HG03520 (cell line): ENCODE measurements at regions not wholly inside any gene's neighbourhood (a gene's known extent, or its start where the extent isn't known, plus 50 kb on each side); places are given as distances from the start of the nearest gene placed in this dataset.
A peak's percentile ranks its signal among the peaks of the same experiment; 100 is the strongest.

Source experiments
- ATAC-seq: cut with Tn5 transposase; IDR thresholded peaks from one replicate; pipeline ENCODE4 v1.9.1; 2021; ENCODE audit warnings: mild to moderate bottlenecking, moderate library complexity; ENCODE audit not compliant: unreplicated experiment

DNA sequence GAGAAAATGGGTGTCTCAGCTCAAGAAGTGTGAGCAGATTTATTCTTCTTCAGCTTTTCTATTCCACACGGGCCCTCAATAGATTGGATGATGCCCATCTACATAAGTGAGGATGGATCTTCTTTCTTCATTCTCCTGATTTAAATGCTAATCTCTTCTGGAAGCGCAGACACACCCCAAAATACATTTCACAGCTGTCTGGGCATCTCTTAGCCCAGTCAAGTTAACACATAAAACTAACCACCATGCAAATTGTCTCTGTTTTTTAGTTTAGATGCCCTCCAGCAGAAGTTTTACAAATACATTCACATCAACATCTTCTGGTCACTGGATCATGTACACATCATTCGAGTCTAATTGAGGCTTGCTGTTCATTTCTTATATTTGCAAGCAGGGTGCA is 249.0 kb upstream of the VCX3A start:
- ATAC-seq = no peak

DNA sequence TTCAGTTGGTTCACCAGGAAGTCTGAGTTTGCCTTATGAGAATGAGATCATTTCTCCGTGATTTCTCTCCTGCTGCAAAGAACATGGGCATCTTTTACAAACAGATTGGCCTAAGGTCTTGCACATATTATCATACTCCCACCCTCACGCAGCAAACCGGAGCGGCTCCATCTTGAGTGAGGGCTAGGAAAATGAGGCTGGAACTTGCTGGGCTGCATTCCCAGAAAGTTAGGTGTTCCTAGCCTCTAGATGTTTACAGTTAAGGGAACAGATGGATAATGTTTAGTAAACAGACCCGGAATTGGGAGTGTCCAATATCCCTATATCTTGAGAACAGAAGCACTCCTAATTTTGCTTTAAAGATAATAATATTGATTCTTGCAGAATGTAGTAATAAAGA is 247.9 kb upstream of the VCX3A start:
- no peak for ATAC-seq

DNA sequence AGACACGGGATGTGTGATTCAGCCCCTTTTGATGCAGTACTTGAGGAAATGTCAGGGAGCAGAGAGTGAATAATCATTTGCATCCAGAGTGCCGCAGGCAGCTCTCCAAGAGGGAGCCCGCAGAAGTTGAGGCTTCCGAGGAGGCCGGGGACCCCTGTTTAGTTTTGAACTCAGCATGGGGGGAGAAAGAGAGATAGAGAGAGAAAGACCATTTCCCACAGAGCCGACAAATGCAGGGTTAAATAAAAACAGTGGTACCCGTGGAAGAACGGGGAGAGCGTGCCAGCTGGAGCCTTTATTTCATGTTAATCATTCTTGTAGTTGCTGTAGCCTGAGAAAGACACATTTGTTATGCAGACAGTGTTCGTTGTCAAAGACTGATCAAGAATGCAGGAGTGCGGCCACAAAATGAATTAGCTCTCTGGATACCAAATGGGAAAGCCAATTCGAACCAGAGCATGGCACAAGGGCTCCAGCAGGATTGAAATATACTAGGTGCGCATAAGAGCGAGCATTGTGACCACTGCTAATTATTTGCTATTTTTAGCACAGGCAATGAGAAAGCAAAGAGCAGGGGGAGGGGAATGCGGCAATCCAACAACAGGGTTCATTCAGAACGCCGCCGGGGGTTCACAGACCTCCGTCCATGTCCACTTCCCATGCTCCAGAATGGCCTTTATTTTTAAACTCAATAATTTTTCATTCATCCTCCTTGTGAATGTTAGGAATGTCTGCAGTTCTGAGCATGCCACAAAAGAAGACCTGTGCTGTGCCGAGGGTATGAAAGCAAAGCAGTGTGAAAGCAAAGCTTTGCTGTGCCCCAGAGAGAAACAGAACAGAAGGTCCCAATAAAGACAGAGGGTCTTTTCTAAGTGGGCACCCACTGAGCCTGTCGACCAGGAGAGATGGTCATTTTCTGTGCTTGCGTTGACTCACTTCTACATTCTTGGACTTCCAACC is 243.9 kb upstream of the VCX3A start:
- no peak for ATAC-seq

DNA sequence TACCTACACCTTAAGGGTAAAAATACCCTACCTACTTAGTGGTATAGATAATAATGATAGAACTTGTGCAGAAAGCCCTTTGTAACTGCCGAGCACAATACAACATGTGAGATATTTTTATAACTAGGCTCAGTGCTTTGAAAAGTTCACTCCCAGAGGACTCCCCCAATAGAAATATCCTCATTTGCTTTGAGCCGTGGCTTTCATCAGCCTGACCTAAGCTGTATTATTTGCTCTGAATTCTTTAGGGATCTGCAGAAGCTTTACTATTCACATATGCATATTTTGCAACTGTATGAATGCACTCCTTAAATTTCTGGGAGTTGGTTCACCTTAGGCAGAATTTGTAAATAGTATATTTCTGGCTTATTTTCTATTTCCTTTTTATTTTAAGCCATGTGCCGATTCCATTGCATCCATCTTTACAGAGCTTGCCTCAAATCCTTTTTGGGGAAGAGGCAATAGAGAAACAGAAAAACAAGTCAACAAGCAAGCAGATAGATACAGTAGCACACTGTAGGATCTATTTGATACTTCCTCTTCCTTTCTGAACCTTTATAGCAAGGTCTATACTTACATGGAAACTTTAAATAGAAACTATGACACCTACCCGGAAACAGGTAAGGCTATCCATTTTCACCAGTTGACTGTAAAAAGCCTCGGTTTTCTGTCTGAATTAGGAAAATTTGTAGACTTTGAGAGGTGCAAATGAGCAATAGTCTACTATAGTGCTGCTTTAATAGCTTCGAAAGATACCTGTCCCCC is 242.5 kb upstream of the VCX3A start:
- ATAC-seq = peak; percentile 80

DNA sequence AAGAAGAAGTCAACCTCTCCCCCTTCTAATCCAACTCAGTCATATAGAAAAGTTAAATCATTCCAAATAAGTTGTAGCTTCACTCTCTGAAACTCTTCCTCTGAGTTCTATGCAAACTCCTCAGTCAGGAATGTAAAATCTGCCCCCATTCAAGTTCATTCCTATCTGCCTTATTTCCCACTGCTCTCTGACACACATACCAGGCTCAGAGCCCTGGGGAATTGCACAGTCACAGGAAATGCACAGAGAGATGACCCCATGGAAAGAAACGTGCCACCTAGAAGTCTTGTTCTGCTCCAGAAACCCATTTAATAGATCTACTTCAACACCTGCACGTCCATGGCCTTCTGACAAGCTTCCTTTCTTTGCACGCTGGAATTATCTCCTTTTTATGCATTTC is 236.0 kb upstream of the VCX3A start:
- ATAC-seq = no peak

DNA sequence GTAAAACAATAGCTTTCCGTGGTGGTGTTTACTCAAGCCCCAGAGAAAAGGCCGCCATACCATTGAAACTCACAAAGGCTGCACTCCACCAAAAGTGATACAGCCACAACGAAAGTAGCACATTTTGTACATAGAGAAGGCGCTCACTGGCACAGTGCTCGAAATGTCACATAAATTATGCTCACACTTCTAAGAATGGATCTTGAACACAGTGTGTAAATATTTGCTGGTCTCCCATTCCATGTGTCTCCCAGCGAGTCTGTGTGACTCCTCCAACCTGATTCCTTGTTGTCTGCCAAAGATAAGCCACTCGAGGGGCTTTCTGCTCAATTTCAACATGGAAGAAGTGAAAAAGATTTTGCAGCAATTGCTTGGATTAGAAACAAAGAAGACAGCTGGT is 234.0 kb upstream of the VCX3A start:
- ATAC-seq = no peak

DNA sequence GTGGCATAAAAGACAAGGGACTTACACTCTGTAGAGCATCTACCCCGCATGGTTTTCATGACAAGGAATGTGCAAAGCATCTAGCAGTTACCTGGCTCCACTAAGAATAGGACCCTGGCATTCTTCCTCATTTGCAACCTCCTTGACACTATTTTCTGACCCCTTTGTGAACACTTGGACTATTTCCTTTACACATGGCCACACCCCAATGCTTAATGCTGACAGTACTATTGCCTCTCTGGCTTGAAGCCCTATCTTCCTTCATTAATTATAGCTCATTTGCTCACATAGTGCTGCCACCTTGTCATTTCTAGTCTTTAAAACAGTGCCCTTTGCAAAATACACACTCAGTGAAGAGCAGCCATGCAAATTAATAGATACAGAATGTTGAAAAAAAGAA is 226.3 kb upstream of the VCX3A start:
- no peak for ATAC-seq

DNA sequence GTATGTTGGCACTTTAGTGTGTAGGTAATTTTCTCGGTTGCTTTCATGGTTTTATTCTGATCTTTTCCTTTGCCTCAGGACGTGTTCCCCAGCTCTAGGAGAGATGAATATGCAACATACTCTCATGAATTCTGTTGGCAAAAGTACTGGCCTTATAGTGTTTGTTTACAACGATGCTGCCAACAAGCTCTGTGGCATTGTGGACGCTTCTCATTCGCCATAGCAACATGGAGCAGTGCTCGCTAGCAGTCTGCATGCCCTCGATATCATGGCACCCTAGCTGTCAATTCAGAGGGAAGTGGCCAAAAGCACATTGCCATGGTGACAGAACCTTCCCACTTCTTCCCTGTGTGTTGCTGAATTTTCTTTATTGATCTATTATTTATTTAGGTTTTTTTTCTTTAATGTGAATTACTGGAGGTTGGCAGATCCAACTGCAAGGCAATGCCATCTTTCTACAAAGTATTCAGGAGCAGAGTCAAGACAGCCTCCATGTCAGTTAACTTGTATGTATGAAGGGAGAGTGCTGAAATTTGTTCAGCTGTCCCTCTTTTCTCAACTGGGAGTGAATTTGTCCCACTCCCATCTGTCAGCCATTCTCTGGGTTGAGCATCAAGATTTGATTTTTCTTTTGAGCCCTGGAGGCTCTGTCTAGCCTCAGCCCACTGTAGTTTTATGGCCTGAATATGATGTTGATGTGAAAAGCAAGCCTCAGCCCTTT is 224.9 kb upstream of the VCX3A start:
- no peak for ATAC-seq

DNA sequence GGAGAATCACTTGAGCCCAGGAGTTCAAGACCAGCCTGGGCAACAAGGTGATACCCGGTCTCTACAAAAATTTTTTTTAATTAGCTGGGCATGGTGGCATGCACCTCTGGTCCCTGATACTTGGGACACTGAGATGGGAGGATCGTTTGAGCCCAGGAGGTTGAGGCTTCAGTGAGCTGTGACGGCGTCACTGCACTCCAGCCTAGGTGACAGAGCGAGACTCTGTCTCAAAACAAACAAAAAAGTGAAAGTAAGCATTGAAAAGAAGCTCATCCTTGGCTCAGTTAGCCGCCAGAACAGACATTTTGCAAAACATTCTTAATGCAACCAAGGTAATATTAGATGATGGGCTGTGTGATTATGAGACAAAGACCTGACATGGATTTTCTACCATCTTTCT is 223.3 kb upstream of the VCX3A start:
- no peak for ATAC-seq

DNA sequence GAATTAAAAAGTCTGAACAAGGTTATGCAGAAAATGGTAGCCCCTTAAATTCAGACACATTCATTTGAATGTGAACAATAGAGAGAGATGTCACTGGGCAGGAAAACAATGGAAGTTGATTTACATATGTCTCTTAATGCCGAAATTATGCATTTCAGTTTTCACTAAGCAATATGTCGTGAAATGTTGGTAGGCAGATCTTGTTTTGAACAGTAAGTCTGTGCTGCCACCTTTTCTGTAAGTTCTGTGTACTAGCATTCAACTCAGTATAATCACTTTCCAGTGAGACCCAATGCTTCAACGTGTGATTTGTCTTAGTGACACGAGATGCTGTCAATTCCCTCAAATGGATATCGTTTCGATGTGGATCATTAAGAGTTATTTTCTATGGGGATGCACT is 222.7 kb upstream of the VCX3A start:
- no peak for ATAC-seq

DNA sequence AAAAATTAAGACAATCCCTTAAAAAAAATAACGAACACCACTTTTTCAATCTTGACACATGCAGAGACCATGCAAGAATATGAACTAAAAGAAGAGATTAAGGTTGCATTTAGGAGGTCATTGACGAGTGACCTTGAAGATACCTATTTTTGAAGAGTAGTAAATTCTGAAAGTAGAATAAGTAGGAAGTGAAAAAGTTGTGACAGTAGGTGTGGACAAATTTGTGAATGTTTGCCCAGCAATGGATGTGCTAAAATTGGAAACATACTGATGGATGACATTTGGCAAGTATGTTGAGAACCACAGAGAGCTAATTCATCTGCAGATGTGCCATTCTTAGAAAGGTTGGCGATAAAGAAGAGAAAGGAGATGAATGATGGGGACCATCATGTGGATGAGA is 213.7 kb upstream of the VCX3A start:
- no peak for ATAC-seq

DNA sequence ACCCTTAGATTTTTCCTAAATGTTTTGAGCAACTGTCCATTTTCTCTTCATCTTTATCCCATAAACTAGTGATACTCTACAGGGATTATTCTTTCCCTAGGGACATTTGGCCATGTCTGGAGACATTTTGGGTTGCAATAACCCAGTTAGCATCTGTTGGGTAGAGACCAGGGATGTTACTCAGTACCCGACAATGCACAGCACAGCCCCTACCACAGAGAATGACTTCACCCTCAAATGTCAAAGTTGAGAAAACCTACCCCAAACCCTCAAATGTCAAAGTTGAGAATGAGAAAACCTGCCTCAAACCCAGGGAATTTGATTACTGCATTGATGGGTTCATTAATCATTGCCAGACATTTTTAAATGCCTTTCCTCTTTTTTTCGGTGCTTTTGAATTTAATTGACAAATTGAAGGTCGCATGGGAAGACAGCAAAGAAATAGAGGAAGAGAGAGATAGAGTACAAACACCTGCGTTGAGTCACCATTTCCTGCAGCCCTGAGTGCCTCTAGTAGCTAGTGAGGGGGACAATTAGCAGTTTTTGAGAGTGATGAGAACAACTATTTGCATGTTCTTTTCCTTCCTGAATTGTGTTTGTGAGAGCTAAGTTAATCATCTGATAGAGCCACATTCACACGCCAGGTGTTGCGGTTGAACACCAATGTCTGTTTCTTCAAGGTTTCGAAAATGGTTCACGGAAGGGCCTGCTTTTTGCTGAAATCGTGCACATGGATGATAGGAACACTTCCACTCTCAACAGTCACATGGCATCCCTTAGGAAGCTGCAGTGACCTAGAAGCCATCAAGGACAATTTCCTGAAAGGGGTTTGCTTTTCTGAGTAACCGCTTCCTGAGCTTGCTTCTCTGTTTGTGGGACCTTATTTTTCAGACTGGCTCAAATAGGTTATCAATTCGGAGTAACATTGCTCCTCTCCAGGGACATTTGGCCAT is 203.9 kb upstream of the VCX3A start:
- peak; percentile 97 for ATAC-seq

DNA sequence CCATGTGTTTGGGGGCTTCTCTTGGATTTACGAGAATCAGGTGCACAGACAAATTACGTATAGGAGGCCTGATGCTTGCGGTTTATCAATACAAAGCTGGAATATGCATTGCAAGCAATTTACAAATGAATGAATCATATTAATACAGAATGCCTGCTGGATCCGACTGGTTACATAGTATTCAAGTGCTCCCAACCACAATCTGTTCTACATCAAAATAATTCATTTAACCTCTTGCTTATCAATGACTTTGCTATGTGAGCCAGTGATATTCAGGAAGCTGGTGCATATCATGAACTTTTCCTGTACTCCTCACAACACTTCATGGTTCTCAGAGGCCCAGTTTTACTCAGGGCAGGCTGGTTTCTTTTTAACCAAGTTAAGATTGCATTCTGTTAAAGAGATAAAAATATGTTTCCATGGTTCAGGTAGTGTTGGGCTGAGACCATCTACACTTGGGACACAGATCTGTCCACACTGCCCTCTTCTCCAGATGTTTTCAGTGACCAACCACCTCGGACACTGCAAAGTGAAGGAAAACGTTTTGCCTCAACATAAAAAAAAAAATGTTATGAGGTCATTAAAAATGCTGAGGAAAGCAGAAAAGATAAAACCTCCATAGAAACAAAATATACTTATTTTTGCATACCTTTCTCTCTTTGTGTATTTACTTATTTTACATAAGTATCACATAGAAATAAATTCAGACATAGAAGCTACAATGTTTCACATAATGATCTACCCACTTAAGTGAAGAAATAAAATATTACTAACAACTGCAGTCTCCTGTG is 200.1 kb upstream of the VCX3A start:
- no peak for ATAC-seq

DNA sequence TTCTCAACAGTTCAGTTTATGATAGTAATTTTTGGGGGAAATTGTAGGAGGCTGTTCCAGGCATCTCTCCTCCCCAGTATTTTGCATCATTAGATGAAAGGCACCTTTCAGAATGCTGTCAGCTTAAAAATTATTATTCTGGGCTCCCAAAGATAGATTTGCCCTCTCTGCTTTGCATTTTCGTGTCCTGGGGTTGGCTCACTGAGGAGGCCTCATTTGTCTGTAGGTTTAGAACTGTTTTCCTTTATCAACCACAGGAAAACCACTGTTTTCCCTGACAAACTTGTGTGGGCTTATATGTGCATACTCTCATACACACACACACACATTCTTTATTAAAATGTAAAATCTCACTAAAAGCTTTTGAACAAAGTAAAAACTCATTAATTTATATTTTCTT is 197.2 kb upstream of the VCX3A start:
- ATAC-seq = no peak

DNA sequence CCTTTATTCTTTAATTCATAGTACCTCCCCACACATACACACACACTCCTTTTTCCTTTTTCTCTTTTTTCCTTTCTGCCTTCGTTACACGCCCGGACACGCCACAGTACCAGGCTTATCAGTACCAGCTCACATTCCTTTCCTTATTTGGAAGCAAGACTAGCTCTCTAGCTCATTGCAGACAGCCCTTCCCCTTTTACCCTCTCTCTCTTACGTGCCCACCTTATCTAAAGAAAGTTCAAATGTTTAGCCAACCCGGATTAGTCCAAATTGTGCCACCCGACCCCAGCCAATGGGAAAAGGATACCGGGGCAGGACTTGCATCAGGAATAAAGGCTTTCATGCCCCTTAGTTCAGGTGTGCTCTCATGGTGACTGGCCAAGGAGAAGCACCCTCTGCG is 194.7 kb upstream of the VCX3A start:
- no peak for ATAC-seq

DNA sequence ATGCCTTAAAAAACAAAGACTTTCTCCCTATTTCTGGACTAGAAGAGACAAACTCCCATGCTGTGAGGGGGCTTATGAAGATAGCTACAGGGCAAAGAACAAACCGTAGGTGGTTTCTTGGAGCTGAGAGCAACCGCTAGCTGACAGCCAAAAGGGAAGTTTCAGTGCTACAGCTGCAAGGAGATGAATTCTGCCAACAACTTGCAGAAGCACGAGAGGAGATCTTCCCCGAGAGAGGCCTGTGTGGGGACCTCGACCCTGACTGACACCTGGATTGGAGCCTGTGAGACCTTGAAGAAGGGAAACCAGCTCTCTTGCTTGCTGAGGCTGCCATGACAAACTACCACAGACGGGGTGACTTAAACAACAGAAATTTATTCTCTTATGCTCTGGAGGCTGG is 183.8 kb upstream of the VCX3A start:
- ATAC-seq = no peak

DNA sequence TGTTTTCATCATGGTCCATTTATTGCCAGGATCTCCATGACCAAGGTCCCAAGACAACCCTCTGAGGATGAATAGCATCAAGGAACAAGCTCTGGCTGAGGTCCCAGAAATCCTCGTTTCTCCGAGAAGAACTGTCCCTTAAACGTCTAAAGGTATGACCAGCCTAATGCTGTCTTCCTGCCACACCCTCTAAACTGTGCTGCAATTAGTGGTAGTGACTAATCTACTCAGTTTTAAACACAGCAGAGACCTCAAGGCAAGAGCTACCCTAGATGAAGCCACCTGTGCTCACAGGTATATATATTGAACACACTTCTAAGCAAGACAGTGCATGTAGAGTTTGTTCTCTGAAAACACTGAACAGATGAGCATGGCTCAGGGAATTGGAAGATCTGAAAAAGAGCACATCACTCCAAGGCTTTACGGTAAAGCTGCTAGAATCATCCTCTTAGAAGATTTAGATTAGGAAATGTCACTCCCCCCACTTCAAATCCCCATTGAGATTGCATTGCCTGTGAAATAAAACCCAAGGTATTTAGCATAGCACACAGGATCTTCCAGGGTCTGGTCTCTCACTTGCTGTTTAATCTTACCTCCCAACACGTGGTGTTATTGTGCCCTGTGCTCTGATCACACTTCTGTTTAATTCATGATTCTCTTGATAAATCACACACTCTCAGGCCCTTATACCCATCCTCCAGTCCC is 173.9 kb upstream of the VCX3A start:
- ATAC-seq = no peak

DNA sequence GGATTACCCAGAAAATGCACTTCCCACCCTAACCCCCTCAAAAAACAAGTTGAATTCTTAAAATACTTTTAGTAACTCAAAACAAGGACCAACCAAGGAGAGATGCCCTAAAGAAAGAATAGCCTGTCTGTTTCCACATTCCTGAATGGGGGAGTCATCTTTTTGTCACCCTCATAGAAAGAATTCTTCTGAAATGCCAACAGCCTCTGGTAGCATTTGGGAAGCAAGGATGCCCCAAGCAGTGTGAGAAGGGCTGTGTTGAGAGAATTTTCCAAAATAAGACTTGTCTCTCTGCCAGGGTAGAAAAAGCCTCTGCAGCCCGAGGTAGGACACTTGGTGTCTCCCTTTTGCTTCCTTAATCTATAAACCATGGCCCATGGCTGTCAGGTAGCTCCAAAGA is 173.1 kb upstream of the VCX3A start:
- no peak for ATAC-seq

DNA sequence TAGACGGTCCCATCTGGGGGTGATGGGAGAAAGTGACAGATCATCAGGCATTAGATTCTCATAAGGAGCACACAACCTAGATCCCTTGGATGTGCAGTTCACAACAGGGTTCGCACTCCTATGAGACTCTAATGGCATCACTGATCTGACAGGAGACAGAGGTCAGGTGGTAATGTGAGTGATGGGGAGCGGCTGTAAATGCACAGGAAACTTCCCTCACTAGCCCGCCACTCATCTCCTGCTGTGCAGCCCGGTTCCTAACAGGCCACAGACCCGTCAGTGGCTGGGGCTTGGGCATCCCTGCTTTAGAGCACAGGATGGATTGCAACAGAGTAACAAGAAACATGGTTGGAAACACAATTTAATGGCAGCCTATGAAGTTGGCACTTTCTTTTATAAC is 172.6 kb upstream of the VCX3A start:
- no peak for ATAC-seq
